Omental fat pad (tissue), 3 donors: ENCODE measurements at regions not wholly inside any gene's neighbourhood (a gene's known extent, or its start where the extent isn't known, plus 50 kb on each side); places are given as distances from the start of the nearest gene placed in this dataset. TPM values are rescaled to one million over a fixed set of nuclear protein-coding genes. Genes with fewer than 3 reads are reported as not detected.

Source experiments
- ATAC-seq: fragments of 150-250 bp; one replicate; pipeline ENCODE4 v1.9.1; 2016; ENCODE audit warnings: mild to moderate bottlenecking, moderate library complexity; ENCODE audit not compliant: low FRiP score
- DNase-seq: peaks from one replicate; pipeline ENCODE4 v3.0.0-alpha.2; 2019; ENCODE audit warnings: low spot score
- CTCF ChIP-seq, 3 donors: fragments of 450-650 bp; IDR thresholded peaks; one replicate each; pipeline ENCODE4 v1.5.1; 2016 to 2017; ENCODE audit warnings: antibody characterized with exemption in 3 of 3, mild to moderate bottlenecking in 3 of 3, moderate library complexity in 2 of 3
- small RNA-seq: library from RNA; depleted of rRNA; stranded (forward); fragments of <200 nt; gene quantifications from one replicate; pipeline ENCODE3, GENCODE V24; 2016

GRCh38 chr3:78516437-78516836, 1251.4 kb downstream of the ROBO1 start:
- DNase-seq (no peak), ATAC-seq (no peak)
- TF ChIP-seq CTCF (IDR thresholded peaks at IDR 0.05): no peak

GRCh38 chr3:78516937-78517336, 1250.9 kb downstream of the ROBO1 start:
- TF ChIP-seq CTCF (IDR thresholded peaks at IDR 0.05): no peak
- no peak for DNase-seq
- no peak for ATAC-seq

- ATAC-seq: no peak
- no peak for DNase-seq
These were observed 1249.8 kb downstream of the ROBO1 start for GRCh38 chr3:78517965-78518364.

GRCh38 chr3:78519281-78519680, 1248.5 kb downstream of the ROBO1 start:
- DNase-seq: no peak
- ATAC-seq: no peak
- no peak for TF ChIP-seq CTCF (IDR thresholded peaks at IDR 0.05)

More at GRCh38 chr3:78517965-78518364, 1249.8 kb downstream of the ROBO1 start:
- TF ChIP-seq CTCF (IDR thresholded peaks at IDR 0.05): no peak

GRCh38 chr3:78529601-78530000, 1238.2 kb downstream of the ROBO1 start:
- ATAC-seq (no peak), DNase-seq (no peak)
- TF ChIP-seq CTCF (IDR thresholded peaks at IDR 0.05): no peak

GRCh38 chr3:78540485-78540884, 1227.3 kb downstream of the ROBO1 start:
- TF ChIP-seq CTCF (IDR thresholded peaks at IDR 0.05): no peak
- no peak for DNase-seq

GRCh38 chr3:78545827-78546226, 1222.0 kb downstream of the ROBO1 start:
- no peak for DNase-seq
- TF ChIP-seq CTCF (IDR thresholded peaks at IDR 0.05): no peak
- ATAC-seq: no peak

More at GRCh38 chr3:78540485-78540884, 1227.3 kb downstream of the ROBO1 start:
- no peak for ATAC-seq

Small RNA genes lying in the stretch of these regions (small RNA-seq; reads per million reads assigned to genes)
- gene RN7SKP61 (not detected), gene RN7SL647P (not detected), gene RNU6-217P (not detected)
